Mucosa of descending colon (tissue), 3 donors: ENCODE measurements at regions not wholly inside any gene's neighbourhood (a gene's known extent, or its start where the extent isn't known, plus 50 kb on each side); places are given as distances from the start of the nearest gene placed in this dataset.
"Not testable (repeated sequence)": the region's sequence is repeated elsewhere in the genome, so short reads cannot be mapped to it uniquely, and the experiment has no call there.

Experiments used
- ATAC-seq: fragments of 200-7000 bp; cut with Tn5 transposase; one replicate; pipeline ENCODE4 v1.9.1; 2020; ENCODE audit warnings: mild to moderate bottlenecking, moderate library complexity
- DNase-seq, 3 donors: peaks; one replicate each; pipeline ENCODE4 v3.0.0-alpha.2; 2020
- H3K36me3 ChIP-seq: fragments of 200-600 bp; one replicate; pipeline ENCODE4 v1.8.0; 2021; ENCODE audit warnings: low read depth, mild to moderate bottlenecking
- H3K4me1 ChIP-seq: fragments of 200-600 bp; one replicate; pipeline ENCODE4 v1.8.0; 2021; ENCODE audit warnings: low read depth, mild to moderate bottlenecking
- H3K4me3 ChIP-seq: fragments of 200-600 bp; one replicate; pipeline ENCODE4 v1.8.0; 2021; ENCODE audit warnings: mild to moderate bottlenecking
- H3K9me3 ChIP-seq: fragments of 200-600 bp; one replicate; pipeline ENCODE4 v1.8.0; 2021; ENCODE audit warnings: mild to moderate bottlenecking
- CTCF ChIP-seq: fragments of 200-600 bp; IDR thresholded peaks from one replicate; pipeline ENCODE4 v1.8.0; 2022; ENCODE audit warnings: antibody characterized with exemption, mild to moderate bottlenecking
- intact Hi-C, 2 donors: fragments of 100-400 bp; cut with DNase I in 1 of 2; cut with micrococcal nuclease in 1 of 2; formaldehyde crosslinking; loops; one replicate each; pipeline versions ENCODE4 v1.11.0 to v1.11.1; 2022; cut with DNase I, micrococcal nuclease
- donor health status: DM: no; HTN: no; CAD: no; lungs with moderate emphysema.
- donor health status: DM: no; HTN: no; CAD: no.
- donor health status: DM: no; HTN: yes; CAD: no.

DNA sequence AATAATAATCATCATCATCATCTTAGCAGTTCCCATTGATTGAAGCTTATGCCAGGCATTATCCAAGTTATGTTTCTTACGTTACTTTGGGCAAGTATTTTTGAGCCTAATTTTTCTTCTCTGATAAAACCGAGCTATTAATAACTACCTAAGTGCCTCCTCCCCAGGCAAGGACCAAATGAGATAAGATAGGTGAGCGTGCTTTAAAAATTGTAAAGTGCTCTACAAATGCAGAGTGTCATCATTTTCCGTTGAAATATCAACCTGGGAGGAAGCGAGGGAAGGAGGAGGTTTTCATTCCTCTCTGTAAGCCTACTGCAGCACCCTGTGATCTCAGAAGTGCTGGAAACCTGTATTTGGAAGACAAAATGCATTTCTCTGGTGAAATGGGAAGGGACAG, 96.7 kb upstream of the MITF start:
- DNase-seq (no peak), ATAC-seq (no peak)
- intact Hi-C loops, result no loop called here
- no peaks in the 10 kb centered on the region for H3K4me1 ChIP-seq
- no peak for TF ChIP-seq CTCF
- no peaks in the 10 kb centered on the region for H3K9me3 ChIP-seq
- no peaks in the 10 kb centered on the region for H3K36me3 ChIP-seq
- no peak overlapping the region for H3K4me3 ChIP-seq

DNA sequence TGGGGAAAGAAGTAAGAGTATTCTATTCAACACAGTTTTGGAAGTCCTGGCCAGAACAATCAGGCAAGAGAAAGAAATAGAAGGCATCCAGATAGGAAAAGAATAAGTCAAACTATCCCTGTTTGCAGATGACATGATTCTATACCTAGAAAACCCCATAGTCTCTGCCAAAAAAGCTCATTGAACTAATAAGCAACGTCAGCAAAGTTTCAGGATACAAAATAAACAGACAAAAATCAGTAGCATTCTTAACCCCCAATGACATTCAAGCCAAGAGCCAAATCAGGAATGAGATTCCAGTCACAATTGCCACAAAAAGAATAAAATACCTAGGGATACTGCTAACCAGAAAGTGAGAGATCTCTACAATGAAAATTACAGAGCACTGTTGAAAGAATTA, 99.4 kb upstream of the MITF start:
- Histone ChIP-seq H3K36me3 (no peaks in the 10 kb centered on the region), H3K4me1 (no peaks in the 10 kb centered on the region), H3K4me3 (no peak overlapping the region), H3K9me3 (no peaks in the 10 kb centered on the region)
- intact Hi-C loops, result no loop called here
- no peak for ATAC-seq
- DNase-seq, result no peak
- no peak for TF ChIP-seq CTCF

GRCh38 chr3:69628951-69629350, 110.3 kb upstream of the MITF start:
- H3K36me3 ChIP-seq, result no peaks in the 10 kb centered on the region
- H3K9me3 ChIP-seq, result peaks cover 9% of the 10 kb centered on the region
- DNase-seq (no peak), ATAC-seq (no peak)
- intact Hi-C loops, result no loop called here
- no peak overlapping the region for H3K4me3 ChIP-seq
- no peak for TF ChIP-seq CTCF
- H3K4me1 ChIP-seq, result no peaks in the 10 kb centered on the region

DNA sequence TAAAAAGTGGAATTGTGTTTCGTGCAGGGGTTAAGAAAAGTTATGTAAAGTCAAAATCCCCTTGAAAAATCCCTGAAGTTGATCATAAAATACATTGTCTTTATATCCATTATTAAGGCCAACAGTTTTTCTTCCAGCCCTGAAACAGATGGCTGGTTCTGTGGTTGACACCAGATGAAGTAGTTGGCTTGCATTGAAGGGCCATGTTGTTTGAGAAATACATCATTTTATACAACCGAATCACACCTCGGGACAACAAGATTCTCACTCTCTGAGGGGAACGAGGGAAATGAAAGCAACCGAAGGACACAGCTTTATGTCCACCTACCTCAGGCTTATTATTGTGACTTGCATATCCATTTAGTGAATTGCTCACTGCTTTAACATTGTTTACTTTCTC, 126.0 kb upstream of the MITF start:
- DNase-seq, result no peak
- H3K9me3 ChIP-seq, result no peaks in the 10 kb centered on the region
- H3K4me3 ChIP-seq, result no peak overlapping the region
- H3K4me1 ChIP-seq, result no peaks in the 10 kb centered on the region
- intact Hi-C loops, result no loop called here
- no peak for ATAC-seq
- no peak for TF ChIP-seq CTCF
- no peaks in the 10 kb centered on the region for H3K36me3 ChIP-seq

DNA sequence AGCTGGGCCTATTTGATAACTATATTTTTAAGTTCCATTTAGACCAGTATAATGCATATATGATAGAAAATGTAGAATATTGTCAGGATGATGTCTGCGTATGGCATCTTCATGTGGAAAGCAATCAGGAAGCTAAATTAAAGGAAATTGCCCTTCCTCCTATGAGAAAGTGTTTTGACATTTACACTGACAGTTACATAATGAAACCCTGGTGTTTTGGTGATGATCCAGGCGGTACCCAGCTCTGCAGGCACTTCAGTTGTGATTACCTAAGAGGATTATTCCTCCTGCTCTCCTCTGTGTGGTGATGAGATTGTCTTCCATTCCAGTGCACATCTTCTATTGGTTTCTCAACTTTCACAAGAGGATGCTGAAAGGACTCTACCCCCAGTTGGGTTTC, 126.5 kb upstream of the MITF start:
- Histone ChIP-seq H3K4me3 (no peak overlapping the region), H3K36me3 (no peaks in the 10 kb centered on the region), H3K9me3 (no peaks in the 10 kb centered on the region), H3K4me1 (no peaks in the 10 kb centered on the region)
- intact Hi-C loops, result no loop called here
- ATAC-seq, result no peak
- no peak for TF ChIP-seq CTCF
- no peak for DNase-seq

DNA sequence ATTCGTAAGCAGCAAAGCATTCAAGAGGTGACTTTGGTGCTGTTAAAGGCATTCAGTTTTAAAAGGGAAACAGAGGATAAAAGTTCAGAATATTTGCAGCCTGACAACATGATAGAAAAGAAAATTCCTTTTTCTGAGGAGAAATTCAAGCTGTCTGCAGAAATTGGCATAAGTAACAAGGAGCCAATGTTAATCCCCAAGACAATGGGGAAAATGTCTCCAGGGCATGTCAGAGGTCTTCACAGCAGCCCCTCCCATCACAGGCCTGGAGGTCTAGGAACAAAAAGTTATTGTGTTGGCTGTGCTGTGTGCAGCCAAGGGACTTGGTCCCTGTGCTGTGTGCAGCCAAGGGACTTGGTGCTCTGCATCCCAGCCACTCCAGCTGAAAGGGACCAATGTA, 129.7 kb upstream of the MITF start:
- ATAC-seq, H3K36me3 ChIP-seq, intact Hi-C loops, H3K4me3 ChIP-seq, H3K9me3 ChIP-seq, H3K4me1 ChIP-seq, DNase-seq: not testable (repeated sequence)
